GM23338 (cell line): ENCODE measurements at regions not wholly inside any gene's neighbourhood (a gene's known extent, or its start where the extent isn't known, plus 50 kb on each side); places are given as distances from the start of the nearest gene placed in this dataset.

Source experiments
- CREB1 ChIP-seq: fragments of 250-450 bp; sonication (Bioruptor Pico); IDR thresholded peaks from 2 replicates; pipeline ENCODE4 v1.5.0; 2020; ENCODE audit warnings: low read depth, mild to moderate bottlenecking, moderate library complexity
- EZH2 ChIP-seq: fragments of 200-600 bp; sonication (generic); IDR thresholded peaks from one replicate; pipeline ENCODE4 v1.8.0; 2017; ENCODE audit warnings: antibody characterized with exemption, mild to moderate bottlenecking, low read depth; ENCODE audit not compliant: unreplicated experiment
- EZH2phosphoT487 ChIP-seq: fragments of 200-600 bp; sonication (generic); IDR thresholded peaks from one replicate; pipeline ENCODE4 v1.8.1; 2018; ENCODE audit warnings: antibody characterized with exemption; ENCODE audit not compliant: unreplicated experiment
- JUNB ChIP-seq: IDR thresholded peaks from one replicate; pipeline ENCODE4 v1.6.1; 2016; ENCODE audit warnings: antibody characterized with exemption; ENCODE audit not compliant: unreplicated experiment
- NANOG ChIP-seq: IDR thresholded peaks from 2 replicates; pipeline ENCODE4 v1.6.1; 2016; ENCODE audit warnings: antibody characterized with exemption, borderline replicate concordance
- POLR2AphosphoS5 ChIP-seq: IDR thresholded peaks from 2 replicates; pipeline ENCODE4 v1.6.1; 2016; ENCODE audit warnings: antibody characterized with exemption, low read depth
- STAT1 ChIP-seq: IDR thresholded peaks from one replicate; pipeline ENCODE4 v1.6.1; 2016; ENCODE audit warnings: antibody characterized with exemption; ENCODE audit not compliant: unreplicated experiment
- ZNF331 ChIP-seq: fragments of 250-450 bp; sonication (Bioruptor Pico); IDR thresholded peaks from 2 replicates; pipeline ENCODE4 v1.5.0; 2020; ENCODE audit warnings: low read depth, mild to moderate bottlenecking, moderate library complexity
- TF ChIP-seq, protein P1 (sequence below), 2 experiments: fragments of 200-600 bp in 1 of 2; sonication (generic) in 1 of 2; conservative IDR thresholded peaks; 2 replicates each; pipeline versions ENCODE4 v1.5.1 to v1.6.1; 2016 to 2017; ENCODE audit warnings: antibody characterized with exemption in 2 of 2, low read depth in 2 of 2, mild to moderate bottlenecking in 2 of 2, moderate library complexity in 1 of 2
- TF ChIP-seq, protein P2 (sequence below): IDR thresholded peaks from one replicate; pipeline ENCODE4 v1.6.1; 2018; ENCODE audit warnings: antibody characterized with exemption; ENCODE audit not compliant: unreplicated experiment
- TF ChIP-seq, protein P3 (sequence below): IDR thresholded peaks from 2 replicates; pipeline ENCODE4 v1.6.1; 2016; ENCODE audit warnings: antibody characterized with exemption

DNA sequence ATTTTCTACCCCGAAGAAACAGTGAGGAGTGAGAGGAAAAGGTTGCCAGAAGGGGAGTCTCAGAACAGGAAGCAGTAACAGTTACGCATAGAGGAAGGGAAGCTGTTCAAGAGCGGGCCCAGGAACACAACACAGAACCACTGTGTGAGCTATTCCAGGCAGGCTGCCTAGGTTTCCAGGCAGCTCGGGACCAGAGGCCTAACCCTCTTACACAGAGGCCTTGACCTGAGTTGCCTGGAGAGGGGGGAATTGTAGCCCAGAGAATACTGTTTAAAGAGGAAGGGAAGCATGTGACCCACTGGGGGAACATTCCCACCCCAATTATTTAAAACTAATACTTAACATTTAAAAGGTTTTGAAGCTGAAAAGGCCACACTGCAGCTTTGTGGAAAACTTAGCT is 93.3 kb upstream of the ZNF98 start:
- TF ChIP-seq, protein P1, sequence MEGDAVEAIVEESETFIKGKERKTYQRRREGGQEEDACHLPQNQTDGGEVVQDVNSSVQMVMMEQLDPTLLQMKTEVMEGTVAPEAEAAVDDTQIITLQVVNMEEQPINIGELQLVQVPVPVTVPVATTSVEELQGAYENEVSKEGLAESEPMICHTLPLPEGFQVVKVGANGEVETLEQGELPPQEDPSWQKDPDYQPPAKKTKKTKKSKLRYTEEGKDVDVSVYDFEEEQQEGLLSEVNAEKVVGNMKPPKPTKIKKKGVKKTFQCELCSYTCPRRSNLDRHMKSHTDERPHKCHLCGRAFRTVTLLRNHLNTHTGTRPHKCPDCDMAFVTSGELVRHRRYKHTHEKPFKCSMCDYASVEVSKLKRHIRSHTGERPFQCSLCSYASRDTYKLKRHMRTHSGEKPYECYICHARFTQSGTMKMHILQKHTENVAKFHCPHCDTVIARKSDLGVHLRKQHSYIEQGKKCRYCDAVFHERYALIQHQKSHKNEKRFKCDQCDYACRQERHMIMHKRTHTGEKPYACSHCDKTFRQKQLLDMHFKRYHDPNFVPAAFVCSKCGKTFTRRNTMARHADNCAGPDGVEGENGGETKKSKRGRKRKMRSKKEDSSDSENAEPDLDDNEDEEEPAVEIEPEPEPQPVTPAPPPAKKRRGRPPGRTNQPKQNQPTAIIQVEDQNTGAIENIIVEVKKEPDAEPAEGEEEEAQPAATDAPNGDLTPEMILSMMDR (conservative IDR thresholded peaks at IDR 0.05; ENCODE audit: low read depth in 2 of 2): no peak
- TF ChIP-seq EZH2 (no peak), EZH2phosphoT487 (no peak), JUNB (no peak), POLR2AphosphoS5 (no peak), CREB1 (no peak), NANOG (no peak), ZNF331 (no peak), STAT1 (no peak)
- TF ChIP-seq, protein P2, sequence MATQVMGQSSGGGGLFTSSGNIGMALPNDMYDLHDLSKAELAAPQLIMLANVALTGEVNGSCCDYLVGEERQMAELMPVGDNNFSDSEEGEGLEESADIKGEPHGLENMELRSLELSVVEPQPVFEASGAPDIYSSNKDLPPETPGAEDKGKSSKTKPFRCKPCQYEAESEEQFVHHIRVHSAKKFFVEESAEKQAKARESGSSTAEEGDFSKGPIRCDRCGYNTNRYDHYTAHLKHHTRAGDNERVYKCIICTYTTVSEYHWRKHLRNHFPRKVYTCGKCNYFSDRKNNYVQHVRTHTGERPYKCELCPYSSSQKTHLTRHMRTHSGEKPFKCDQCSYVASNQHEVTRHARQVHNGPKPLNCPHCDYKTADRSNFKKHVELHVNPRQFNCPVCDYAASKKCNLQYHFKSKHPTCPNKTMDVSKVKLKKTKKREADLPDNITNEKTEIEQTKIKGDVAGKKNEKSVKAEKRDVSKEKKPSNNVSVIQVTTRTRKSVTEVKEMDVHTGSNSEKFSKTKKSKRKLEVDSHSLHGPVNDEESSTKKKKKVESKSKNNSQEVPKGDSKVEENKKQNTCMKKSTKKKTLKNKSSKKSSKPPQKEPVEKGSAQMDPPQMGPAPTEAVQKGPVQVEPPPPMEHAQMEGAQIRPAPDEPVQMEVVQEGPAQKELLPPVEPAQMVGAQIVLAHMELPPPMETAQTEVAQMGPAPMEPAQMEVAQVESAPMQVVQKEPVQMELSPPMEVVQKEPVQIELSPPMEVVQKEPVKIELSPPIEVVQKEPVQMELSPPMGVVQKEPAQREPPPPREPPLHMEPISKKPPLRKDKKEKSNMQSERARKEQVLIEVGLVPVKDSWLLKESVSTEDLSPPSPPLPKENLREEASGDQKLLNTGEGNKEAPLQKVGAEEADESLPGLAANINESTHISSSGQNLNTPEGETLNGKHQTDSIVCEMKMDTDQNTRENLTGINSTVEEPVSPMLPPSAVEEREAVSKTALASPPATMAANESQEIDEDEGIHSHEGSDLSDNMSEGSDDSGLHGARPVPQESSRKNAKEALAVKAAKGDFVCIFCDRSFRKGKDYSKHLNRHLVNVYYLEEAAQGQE: no peak
- TF ChIP-seq, protein P3, sequence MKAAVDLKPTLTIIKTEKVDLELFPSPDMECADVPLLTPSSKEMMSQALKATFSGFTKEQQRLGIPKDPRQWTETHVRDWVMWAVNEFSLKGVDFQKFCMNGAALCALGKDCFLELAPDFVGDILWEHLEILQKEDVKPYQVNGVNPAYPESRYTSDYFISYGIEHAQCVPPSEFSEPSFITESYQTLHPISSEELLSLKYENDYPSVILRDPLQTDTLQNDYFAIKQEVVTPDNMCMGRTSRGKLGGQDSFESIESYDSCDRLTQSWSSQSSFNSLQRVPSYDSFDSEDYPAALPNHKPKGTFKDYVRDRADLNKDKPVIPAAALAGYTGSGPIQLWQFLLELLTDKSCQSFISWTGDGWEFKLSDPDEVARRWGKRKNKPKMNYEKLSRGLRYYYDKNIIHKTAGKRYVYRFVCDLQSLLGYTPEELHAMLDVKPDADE: no peak
